GM18502 (cell line): ENCODE measurements at regions not wholly inside any gene's neighbourhood (a gene's known extent, or its start where the extent isn't known, plus 50 kb on each side); places are given as distances from the start of the nearest gene placed in this dataset.

ENCODE experiments used
- ATAC-seq: cut with Tn5 transposase; IDR thresholded peaks from one replicate; pipeline ENCODE4 v1.9.1; 2021; ENCODE audit warnings: mild to moderate bottlenecking; ENCODE audit not compliant: unreplicated experiment, poor library complexity

- no peak for ATAC-seq
These were observed 461.8 kb downstream of the SHQ1 start for GRCh38 chr3:72386327-72387000.

- ATAC-seq, result no peak
These were observed 463.1 kb downstream of the SHQ1 start for GRCh38 chr3:72385167-72385566.

- peak; percentile 49 for ATAC-seq
These were observed 463.6 kb downstream of the SHQ1 start for GRCh38 chr3:72384602-72385001.

GRCh38 chr3:72383883-72384282 lies 464.4 kb downstream of the SHQ1 start:
- no peak for ATAC-seq

GRCh38 chr3:72383230-72383629 lies 465.0 kb downstream of the SHQ1 start:
- no peak for ATAC-seq

- ATAC-seq, result no peak
These were observed 465.8 kb downstream of the SHQ1 start for GRCh38 chr3:72382460-72382859.

- ATAC-seq, result no peak
These were observed 466.7 kb downstream of the SHQ1 start for GRCh38 chr3:72381584-72381983.

- no peak for ATAC-seq
These were observed 467.3 kb downstream of the SHQ1 start for GRCh38 chr3:72380711-72381493.

GRCh38 chr3:72380193-72380592 lies 468.1 kb downstream of the SHQ1 start:
- no peak for ATAC-seq

- ATAC-seq, result no peak
These were observed 468.6 kb downstream of the SHQ1 start for GRCh38 chr3:72379500-72380187.

GRCh38 chr3:72378287-72378686 lies 470.0 kb downstream of the SHQ1 start:
- no peak for ATAC-seq

- no peak for ATAC-seq
These were observed 471.1 kb downstream of the SHQ1 start for GRCh38 chr3:72376956-72377710.

GRCh38 chr3:72375237-72376076 lies 472.8 kb downstream of the SHQ1 start:
- ATAC-seq, result no peak

GRCh38 chr3:72373139-72373538 lies 475.1 kb downstream of the SHQ1 start:
- no peak for ATAC-seq

GRCh38 chr3:72372161-72372560 lies 476.1 kb downstream of the SHQ1 start:
- no peak for ATAC-seq

GRCh38 chr3:72371431-72371830 lies 476.8 kb downstream of the SHQ1 start:
- ATAC-seq, result no peak

GRCh38 chr3:72370947-72371346 lies 477.3 kb downstream of the SHQ1 start:
- no peak for ATAC-seq

GRCh38 chr3:72369681-72370080 lies 478.6 kb downstream of the SHQ1 start:
- no peak for ATAC-seq

GRCh38 chr3:72368331-72368975 lies 479.8 kb downstream of the SHQ1 start:
- ATAC-seq, result no peak
